ENCODE measurements at regions not wholly inside any gene's neighbourhood (a gene's known extent, or its start where the extent isn't known, plus 50 kb on each side); places are given as distances from the start of the nearest gene placed in this dataset.

- no peaks in the 10 kb centered on the region for H3K27me3 ChIP-seq (ENCODE audit: low read depth)
- H3K36me3 ChIP-seq = no peaks in the 10 kb centered on the region
- TF ChIP-seq CTCF (IDR thresholded peaks at IDR 0.05; ENCODE audit: borderline replicate concordance) = no peak
- no peak overlapping the region for H3K27ac ChIP-seq (replicated peaks)
- DNase-seq = no peak
- H3K4me3 ChIP-seq = no peak overlapping the region
- H3K4me1 ChIP-seq = peaks cover 23% of the 10 kb centered on the region
- H3K9me3 ChIP-seq (replicated peaks) = no peaks in the 10 kb centered on the region
- intact Hi-C loops (cut with micrococcal nuclease) = no loop called here
Observed at GRCh38 chr1:222910699-222911098, 95.9 kb downstream of the DISP1 start.

DNA sequence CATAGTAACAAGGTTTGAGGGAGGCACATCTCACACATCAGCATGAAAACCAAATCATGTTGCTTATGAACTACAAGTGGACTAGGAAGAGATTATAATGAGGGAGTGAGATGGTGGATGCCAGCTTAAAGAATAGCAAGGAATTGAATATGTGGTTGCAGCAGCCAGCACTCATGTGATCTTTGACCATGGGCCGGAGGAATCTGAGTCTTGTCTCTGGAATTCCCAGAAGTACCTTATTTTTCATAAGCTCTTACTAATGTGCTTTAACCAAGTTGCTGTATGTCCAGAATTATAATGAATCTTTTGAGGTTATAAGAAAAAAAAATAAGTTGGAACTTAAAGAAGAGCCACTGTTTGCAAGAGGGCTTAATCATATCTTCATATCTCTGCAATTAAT, 97.0 kb downstream of the DISP1 start:
- Histone ChIP-seq H3K27ac (replicated peaks) (no peak overlapping the region), H3K4me3 (no peak overlapping the region), H3K4me1 (peaks cover 29% of the 10 kb centered on the region), H3K9me3 (replicated peaks) (peaks cover 3% of the 10 kb centered on the region), H3K27me3 (ENCODE audit: low read depth) (no peaks in the 10 kb centered on the region), H3K36me3 (peaks cover under 1% of the 10 kb centered on the region)
- intact Hi-C loops (cut with micrococcal nuclease) = no loop called here
- TF ChIP-seq CTCF (IDR thresholded peaks at IDR 0.05; ENCODE audit: borderline replicate concordance) = no peak
- no peak for DNase-seq

DNA sequence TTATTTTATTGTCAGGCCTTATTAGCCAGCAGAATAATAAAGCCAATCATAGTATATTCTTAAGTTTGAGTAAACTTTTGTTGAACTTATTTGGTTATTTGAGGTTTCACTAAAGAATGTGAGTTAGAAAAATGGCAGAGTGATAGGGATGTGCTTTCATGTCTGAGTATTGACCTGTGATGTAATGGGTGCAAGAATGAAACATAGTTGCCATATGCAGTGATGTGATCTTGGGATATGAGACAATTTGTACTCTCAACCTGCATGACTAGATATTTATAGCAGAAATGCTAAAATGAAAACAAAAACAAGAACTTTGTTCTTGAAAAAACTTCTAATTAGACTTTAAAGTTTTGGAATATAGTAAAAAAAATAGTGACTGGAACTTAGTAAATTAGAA, 97.9 kb downstream of the DISP1 start:
- no peak for TF ChIP-seq CTCF (IDR thresholded peaks at IDR 0.05; ENCODE audit: borderline replicate concordance)
- Histone ChIP-seq H3K4me1 (peaks cover 29% of the 10 kb centered on the region), H3K4me3 (no peak overlapping the region), H3K9me3 (replicated peaks) (peaks cover 12% of the 10 kb centered on the region), H3K27me3 (ENCODE audit: low read depth) (no peaks in the 10 kb centered on the region), H3K27ac (replicated peaks) (no peak overlapping the region), H3K36me3 (peaks cover 6% of the 10 kb centered on the region)
- intact Hi-C loops (cut with micrococcal nuclease) = no loop called here
- DNase-seq = no peak

DNA sequence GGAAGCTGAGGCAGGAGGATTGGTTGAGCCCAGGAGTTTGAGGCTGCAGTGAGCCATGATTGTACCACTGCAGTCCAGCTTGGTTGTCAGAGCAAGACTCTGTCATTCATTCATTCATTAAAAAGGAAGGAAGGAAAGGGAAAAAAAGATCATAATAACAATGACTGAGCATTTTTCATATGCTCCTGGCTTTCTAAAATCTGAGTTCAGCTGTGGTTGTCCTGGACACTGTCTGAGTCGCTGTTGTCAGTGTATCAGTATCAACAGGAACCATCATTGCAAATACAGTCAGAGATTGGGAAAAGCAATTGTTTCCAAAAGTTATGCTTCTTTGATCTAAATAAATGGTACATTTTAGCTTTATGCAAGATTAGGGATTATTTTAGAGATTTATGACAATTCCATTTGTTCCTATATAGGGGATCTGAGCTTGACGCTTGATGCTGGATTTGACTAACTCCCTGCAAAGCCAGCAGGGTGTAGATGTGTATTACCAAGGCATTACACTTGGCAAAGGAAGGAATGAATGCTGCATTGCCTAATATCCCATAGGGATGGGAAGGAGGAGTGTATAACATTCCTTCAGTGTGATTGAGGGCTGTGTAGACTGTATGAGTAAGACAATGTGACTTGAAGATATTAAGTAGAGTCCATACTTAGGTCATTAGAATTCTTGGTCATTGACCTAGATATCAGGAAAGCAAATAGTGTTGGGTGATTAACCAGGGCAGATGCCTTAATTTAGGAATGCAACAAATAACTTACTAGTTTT, 100.2 kb downstream of the DISP1 start:
- Histone ChIP-seq H3K4me1 (peaks cover 21% of the 10 kb centered on the region), H3K9me3 (replicated peaks) (peaks cover 12% of the 10 kb centered on the region), H3K4me3 (no peak overlapping the region), H3K36me3 (peaks cover 6% of the 10 kb centered on the region), H3K27ac (replicated peaks) (no peak overlapping the region), H3K27me3 (ENCODE audit: low read depth) (no peaks in the 10 kb centered on the region)
- no peak for TF ChIP-seq CTCF (IDR thresholded peaks at IDR 0.05; ENCODE audit: borderline replicate concordance)
- no peak for DNase-seq
- intact Hi-C loops (cut with micrococcal nuclease) = no loop called here

- H3K36me3 ChIP-seq = peaks cover 6% of the 10 kb centered on the region
- DNase-seq = no peak
- H3K9me3 ChIP-seq (replicated peaks) = peaks cover 12% of the 10 kb centered on the region
- peaks cover 20% of the 10 kb centered on the region for H3K4me1 ChIP-seq
- no peak for TF ChIP-seq CTCF (IDR thresholded peaks at IDR 0.05; ENCODE audit: borderline replicate concordance)
- H3K4me3 ChIP-seq = no peak overlapping the region
- H3K27me3 ChIP-seq (ENCODE audit: low read depth) = no peaks in the 10 kb centered on the region
- H3K27ac ChIP-seq (replicated peaks) = no peak overlapping the region
- intact Hi-C loops (cut with micrococcal nuclease) = no loop called here
Observed at GRCh38 chr1:222916100-222916499, 101.3 kb downstream of the DISP1 start.
